ENCODE measurements at regions not wholly inside any gene's neighbourhood (a gene's known extent, or its start where the extent isn't known, plus 50 kb on each side); places are given as distances from the start of the nearest gene placed in this dataset.

GRCh38 chr2:19775315-19775714 is 126.5 kb downstream of the TTC32 start (continued):
- TF ChIP-seq IRF5 (IDR thresholded peaks at IDR 0.05; ENCODE audit: borderline replicate concordance) (no peak), NKRF (conservative IDR thresholded peaks at IDR 0.05) (no peak), RAD51 (IDR thresholded peaks at IDR 0.05) (no peak), MTA2 (IDR thresholded peaks at IDR 0.05; ENCODE audit: low read depth) (no peak), REST (IDR thresholded peaks at IDR 0.05; ENCODE audit: low read depth, low read length) (no peak), MYC (IDR thresholded peaks at IDR 0.05; ENCODE audit: insufficient read depth, insufficient read length, insufficient replicate concordance, low read length, severe bottlenecking) (no peak), CBX5 (IDR thresholded peaks at IDR 0.05; ENCODE audit: low read depth) (no peak), DPF2 (IDR thresholded peaks at IDR 0.05) (no peak), BACH1 (IDR thresholded peaks at IDR 0.05; ENCODE audit: borderline replicate concordance) (no peak), CREM (IDR thresholded peaks at IDR 0.05; ENCODE audit: low read depth) (no peak), USF1 (IDR thresholded peaks at IDR 0.05; ENCODE audit: borderline replicate concordance, extremely low read length, insufficient read depth, low read depth, low read length) (no peak), ZSCAN29 (IDR thresholded peaks at IDR 0.05) (no peak)

Data from GM12878 (cell line).